ENCODE measurements at regions not wholly inside any gene's neighbourhood (a gene's known extent, or its start where the extent isn't known, plus 50 kb on each side); places are given as distances from the start of the nearest gene placed in this dataset.

- no peak for TF ChIP-seq CTCF (IDR thresholded peaks at IDR 0.05)
- no peak for TF ChIP-seq POLR2A (IDR thresholded peaks at IDR 0.05)
Observed at GRCh38 chr15:39248204-39248603, 332.7 kb upstream of the THBS1 start.

All from lower leg skin (tissue), 3 donors.